NB4 (cell line): ENCODE measurements at regions not wholly inside any gene's neighbourhood (a gene's known extent, or its start where the extent isn't known, plus 50 kb on each side); places are given as distances from the start of the nearest gene placed in this dataset.

ENCODE experiments used
- DNase-seq: peaks from one replicate; pipeline ENCODE4 v3.0.0; 2010; ENCODE audit warnings: low read depth
- H3K4me3 ChIP-seq: one replicate; pipeline ENCODE4 v1.5.1; 2011; ENCODE audit warnings: mild to moderate bottlenecking, low read depth, low read length, moderate library complexity
- MYC ChIP-seq: IDR thresholded peaks from 2 replicates; pipeline ENCODE4 v1.6.1; 2011; ENCODE audit warnings: low read depth, low read length
- POLR2A ChIP-seq: IDR thresholded peaks from 2 replicates; pipeline ENCODE4 v1.6.1; 2011; ENCODE audit warnings: mild to moderate bottlenecking; ENCODE audit not compliant: insufficient read length; ENCODE audit errors: extremely low read depth
- TF ChIP-seq, protein P1 (sequence below): IDR thresholded peaks from 2 replicates; pipeline ENCODE4 v1.6.1; 2011; ENCODE audit warnings: low read depth, low read length
- TF ChIP-seq, protein P2 (sequence below): IDR thresholded peaks from one replicate; pipeline ENCODE4 v1.5.1; 2012; ENCODE audit warnings: low read depth, low read length

GRCh38 chr6:15864708-15865062 is 201.9 kb upstream of the DTNBP1 start:
- TF ChIP-seq, protein P1, sequence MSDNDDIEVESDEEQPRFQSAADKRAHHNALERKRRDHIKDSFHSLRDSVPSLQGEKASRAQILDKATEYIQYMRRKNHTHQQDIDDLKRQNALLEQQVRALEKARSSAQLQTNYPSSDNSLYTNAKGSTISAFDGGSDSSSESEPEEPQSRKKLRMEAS: no peak
- TF ChIP-seq POLR2A (no peak), MYC (no peak)
- TF ChIP-seq, protein P2, sequence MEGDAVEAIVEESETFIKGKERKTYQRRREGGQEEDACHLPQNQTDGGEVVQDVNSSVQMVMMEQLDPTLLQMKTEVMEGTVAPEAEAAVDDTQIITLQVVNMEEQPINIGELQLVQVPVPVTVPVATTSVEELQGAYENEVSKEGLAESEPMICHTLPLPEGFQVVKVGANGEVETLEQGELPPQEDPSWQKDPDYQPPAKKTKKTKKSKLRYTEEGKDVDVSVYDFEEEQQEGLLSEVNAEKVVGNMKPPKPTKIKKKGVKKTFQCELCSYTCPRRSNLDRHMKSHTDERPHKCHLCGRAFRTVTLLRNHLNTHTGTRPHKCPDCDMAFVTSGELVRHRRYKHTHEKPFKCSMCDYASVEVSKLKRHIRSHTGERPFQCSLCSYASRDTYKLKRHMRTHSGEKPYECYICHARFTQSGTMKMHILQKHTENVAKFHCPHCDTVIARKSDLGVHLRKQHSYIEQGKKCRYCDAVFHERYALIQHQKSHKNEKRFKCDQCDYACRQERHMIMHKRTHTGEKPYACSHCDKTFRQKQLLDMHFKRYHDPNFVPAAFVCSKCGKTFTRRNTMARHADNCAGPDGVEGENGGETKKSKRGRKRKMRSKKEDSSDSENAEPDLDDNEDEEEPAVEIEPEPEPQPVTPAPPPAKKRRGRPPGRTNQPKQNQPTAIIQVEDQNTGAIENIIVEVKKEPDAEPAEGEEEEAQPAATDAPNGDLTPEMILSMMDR: no peak
- no peak overlapping the region for H3K4me3 ChIP-seq
- no peak for DNase-seq

- DNase-seq: no peak
- TF ChIP-seq POLR2A: no peak
Observed at GRCh38 chr6:15864038-15864707, 201.3 kb upstream of the DTNBP1 start.

DNA sequence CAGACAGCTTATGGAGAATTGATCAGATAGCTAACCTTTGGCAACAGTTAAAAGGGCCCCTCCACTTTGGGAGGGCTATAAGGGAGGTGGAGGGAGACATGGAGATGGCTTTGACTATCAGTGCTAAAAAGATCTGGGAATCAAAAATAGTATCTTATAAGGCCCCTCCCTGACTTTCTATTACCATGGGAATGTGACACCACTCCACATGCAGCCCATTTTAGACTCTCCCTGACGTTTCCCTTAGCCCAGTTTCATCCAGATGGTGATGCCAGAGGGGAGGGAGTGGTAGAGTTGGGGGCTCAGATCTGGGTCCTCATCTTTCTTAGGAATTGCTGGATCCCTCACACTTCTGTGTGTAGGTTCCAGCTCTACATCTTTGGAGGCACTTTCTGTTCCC is 200.0 kb upstream of the DTNBP1 start:
- DNase-seq: no peak
- TF ChIP-seq, protein P1: no peak
- TF ChIP-seq MYC (no peak), POLR2A (no peak)
- TF ChIP-seq, protein P2: no peak
- H3K4me3 ChIP-seq: no peak overlapping the region

More at GRCh38 chr6:15864038-15864707, 201.3 kb upstream of the DTNBP1 start:
- H3K4me3 ChIP-seq: no peak overlapping the region

GRCh38 chr6:15861486-15861885 is 198.7 kb upstream of the DTNBP1 start:
- H3K4me3 ChIP-seq: no peak overlapping the region
- TF ChIP-seq POLR2A (no peak), MYC (no peak)
- TF ChIP-seq, protein P2: no peak
- TF ChIP-seq, protein P1: no peak
- no peak for DNase-seq

- peak; percentile 9 for DNase-seq
- H3K4me3 ChIP-seq: no peak overlapping the region
- TF ChIP-seq MYC (no peak), POLR2A (no peak)
- TF ChIP-seq, protein P2: no peak
- TF ChIP-seq, protein P1: no peak
Observed at GRCh38 chr6:15854826-15855710, 192.2 kb upstream of the DTNBP1 start.

DNA sequence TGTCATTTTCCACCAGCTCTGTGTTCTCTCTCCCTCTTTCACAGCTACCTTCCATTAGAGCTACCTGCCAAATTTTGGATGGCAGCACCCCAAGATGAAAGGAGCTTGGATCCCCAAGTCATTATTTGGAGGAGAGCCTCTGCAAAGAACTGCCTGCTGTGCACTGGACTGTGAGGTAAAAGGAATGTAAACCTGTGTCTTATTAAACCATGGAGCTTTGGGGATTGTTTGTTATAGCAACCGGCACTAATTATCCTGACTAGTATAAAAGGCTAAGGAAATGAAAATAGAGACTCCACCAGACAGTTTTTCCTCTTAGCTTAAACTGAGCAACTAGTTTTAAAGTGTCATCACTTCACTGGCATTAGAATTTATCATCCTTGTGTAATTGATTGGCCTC is 191.6 kb upstream of the DTNBP1 start:
- TF ChIP-seq, protein P2: no peak
- no peak for DNase-seq
- no peak overlapping the region for H3K4me3 ChIP-seq
